ENCODE measurements at regions not wholly inside any gene's neighbourhood (a gene's known extent, or its start where the extent isn't known, plus 50 kb on each side); places are given as distances from the start of the nearest gene placed in this dataset.

DNA sequence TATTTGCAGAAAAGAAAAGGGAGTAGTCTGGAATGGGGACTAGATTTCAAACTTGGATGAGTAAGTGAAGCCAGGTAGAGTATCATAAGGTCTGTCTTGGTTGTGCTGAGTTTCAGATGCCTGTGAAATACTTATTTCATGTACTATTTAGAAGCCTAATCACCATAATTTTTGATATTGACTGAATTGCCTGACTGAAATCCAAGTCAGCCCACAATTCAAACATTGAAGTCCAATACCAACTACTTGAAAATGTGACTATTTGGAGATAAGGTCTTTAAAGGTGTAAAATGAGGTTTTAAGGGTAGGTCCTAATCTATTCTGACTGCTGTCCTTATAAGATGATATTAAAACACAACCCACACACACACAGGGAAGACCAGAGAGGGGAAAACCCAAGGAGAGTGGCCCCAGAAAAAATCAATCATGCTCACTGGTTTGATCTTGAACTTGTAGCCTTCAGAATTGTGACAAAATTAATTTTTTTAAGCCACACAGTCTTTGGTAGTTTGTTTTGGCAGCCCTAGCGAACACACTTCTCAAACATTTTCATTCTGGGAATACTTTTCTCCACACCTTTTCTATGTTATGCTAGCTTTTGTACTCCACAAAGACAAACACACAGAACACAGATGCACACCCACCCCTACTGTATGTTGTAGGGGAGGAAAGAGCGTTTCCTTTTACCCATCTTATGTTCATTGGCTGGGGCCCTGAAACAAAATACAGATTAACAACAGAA is 126.3 kb downstream of the HFE start:
- Histone ChIP-seq H3K9me3 (replicated peaks; ENCODE audit: low read length) (no peaks in the 10 kb centered on the region), H3K4me2 (ENCODE audit: low read length) (no peak overlapping the region), H3K36me3 (ENCODE audit: insufficient read depth, low read length) (no peaks in the 10 kb centered on the region), H3K4me3 (ENCODE audit: low read length) (no peak overlapping the region), H3K27me3 (ENCODE audit: control insufficient read depth, insufficient read depth, low read length) (peaks cover 4% of the 10 kb centered on the region), H3K9ac (ENCODE audit: low read depth, low read length) (no peak overlapping the region), H3K4me1 (ENCODE audit: control insufficient read depth, insufficient read depth, low read length) (peaks cover 4% of the 10 kb centered on the region)

GRCh38 chr6:26214803-26215584 is 127.8 kb downstream of the HFE start:
- Histone ChIP-seq H3K4me3 (ENCODE audit: low read length) (peak overlapping the region; percentile 52), H3K36me3 (ENCODE audit: insufficient read depth, low read length) (no peaks in the 10 kb centered on the region), H3K27me3 (ENCODE audit: control insufficient read depth, insufficient read depth, low read length) (peaks cover 4% of the 10 kb centered on the region), H3K9me3 (replicated peaks; ENCODE audit: low read length) (no peaks in the 10 kb centered on the region), H3K9ac (ENCODE audit: low read depth, low read length) (no peak overlapping the region), H3K4me1 (ENCODE audit: control insufficient read depth, insufficient read depth, low read length) (peaks cover 4% of the 10 kb centered on the region), H3K4me2 (ENCODE audit: low read length) (peak overlapping the region; percentile 69)

GRCh38 chr6:26215585-26216358 is 128.5 kb downstream of the HFE start:
- H3K4me1 ChIP-seq (ENCODE audit: control insufficient read depth, insufficient read depth, low read length), result peaks cover 4% of the 10 kb centered on the region

DNA sequence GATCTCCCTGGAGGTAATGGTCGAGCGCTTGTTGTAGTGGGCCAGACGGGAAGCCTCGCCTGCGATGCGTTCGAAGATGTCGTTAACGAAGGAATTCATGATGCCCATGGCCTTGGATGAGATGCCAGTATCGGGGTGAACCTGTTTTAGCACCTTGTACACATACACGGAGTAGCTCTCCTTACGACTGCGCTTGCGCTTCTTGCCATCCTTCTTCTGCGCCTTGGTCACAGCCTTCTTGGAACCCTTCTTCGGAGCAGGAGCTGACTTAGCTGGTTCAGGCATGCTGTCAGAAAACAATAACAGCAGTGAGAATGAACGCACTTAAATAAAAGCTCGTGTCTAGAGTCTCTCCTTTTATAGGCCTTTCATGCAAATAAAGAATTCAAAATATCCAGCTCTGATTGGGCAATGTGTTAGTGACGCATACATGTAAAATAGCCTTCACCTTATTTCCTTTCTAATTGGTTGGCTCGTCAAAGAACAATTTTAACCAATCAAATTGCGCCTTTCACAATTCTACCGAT is 129.2 kb downstream of the HFE start:
- peak overlapping the region; percentile 81 for H3K4me2 ChIP-seq (ENCODE audit: low read length)
- H3K4me1 ChIP-seq (ENCODE audit: control insufficient read depth, insufficient read depth, low read length), result peaks cover 4% of the 10 kb centered on the region
- peak overlapping the region; percentile 69 for H3K4me3 ChIP-seq (ENCODE audit: low read length)
- no peaks in the 10 kb centered on the region for H3K9me3 ChIP-seq (replicated peaks; ENCODE audit: low read length)
- no peaks in the 10 kb centered on the region for H3K36me3 ChIP-seq (ENCODE audit: insufficient read depth, low read length)
- H3K9ac ChIP-seq (ENCODE audit: low read depth, low read length), result peak overlapping the region; percentile 67
- H3K27me3 ChIP-seq (ENCODE audit: control insufficient read depth, insufficient read depth, low read length), result peaks cover 4% of the 10 kb centered on the region

More at GRCh38 chr6:26215585-26216358, 128.5 kb downstream of the HFE start:
- Histone ChIP-seq H3K36me3 (ENCODE audit: insufficient read depth, low read length) (no peaks in the 10 kb centered on the region), H3K9me3 (replicated peaks; ENCODE audit: low read length) (no peaks in the 10 kb centered on the region), H3K4me3 (ENCODE audit: low read length) (peak overlapping the region; percentile 52), H3K27me3 (ENCODE audit: control insufficient read depth, insufficient read depth, low read length) (peaks cover 4% of the 10 kb centered on the region), H3K9ac (ENCODE audit: low read depth, low read length) (peak overlapping the region; percentile 7), H3K4me2 (ENCODE audit: low read length) (peak overlapping the region; percentile 69)

DNA sequence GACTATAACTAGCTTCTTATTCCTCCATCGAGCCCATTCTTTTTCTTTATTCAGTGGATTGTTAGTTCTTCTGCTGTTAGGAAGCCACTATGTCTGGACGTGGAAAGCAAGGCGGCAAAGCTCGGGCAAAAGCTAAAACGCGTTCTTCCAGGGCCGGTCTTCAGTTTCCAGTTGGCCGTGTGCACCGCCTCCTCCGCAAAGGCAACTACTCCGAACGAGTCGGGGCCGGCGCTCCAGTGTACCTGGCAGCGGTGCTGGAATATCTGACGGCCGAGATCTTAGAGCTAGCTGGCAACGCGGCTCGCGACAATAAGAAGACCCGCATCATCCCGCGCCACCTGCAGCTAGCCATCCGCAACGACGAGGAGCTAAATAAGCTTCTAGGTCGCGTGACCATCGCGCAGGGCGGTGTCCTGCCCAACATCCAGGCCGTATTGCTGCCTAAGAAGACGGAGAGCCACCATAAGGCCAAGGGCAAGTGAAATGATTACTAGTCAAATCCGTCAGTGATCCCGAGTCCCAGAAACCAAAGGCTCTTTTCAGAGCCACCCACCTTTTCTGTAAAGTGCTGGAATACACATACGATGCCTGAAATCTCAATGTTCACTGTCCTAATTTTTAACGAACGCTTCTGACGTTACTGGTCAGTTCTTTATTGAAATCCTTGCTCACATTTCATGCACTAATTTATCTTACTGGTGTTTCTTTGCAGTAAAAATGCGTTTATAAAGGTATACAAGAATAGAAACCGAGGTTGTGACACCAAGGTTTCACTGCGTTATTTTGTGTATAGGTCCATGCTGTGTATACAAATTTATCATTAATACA is 129.9 kb downstream of the HFE start:
- Histone ChIP-seq H3K36me3 (ENCODE audit: insufficient read depth, low read length) (no peaks in the 10 kb centered on the region), H3K4me3 (ENCODE audit: low read length) (peak overlapping the region; percentile 69), H3K4me1 (ENCODE audit: control insufficient read depth, insufficient read depth, low read length) (peaks cover 4% of the 10 kb centered on the region), H3K9ac (ENCODE audit: low read depth, low read length) (peak overlapping the region; percentile 67), H3K27me3 (ENCODE audit: control insufficient read depth, insufficient read depth, low read length) (peaks cover 4% of the 10 kb centered on the region), H3K4me2 (ENCODE audit: low read length) (peak overlapping the region; percentile 81), H3K9me3 (replicated peaks; ENCODE audit: low read length) (no peaks in the 10 kb centered on the region)

- H3K9me3 ChIP-seq (replicated peaks; ENCODE audit: low read length), result no peaks in the 10 kb centered on the region
- peak overlapping the region; percentile 69 for H3K4me3 ChIP-seq (ENCODE audit: low read length)
- no peaks in the 10 kb centered on the region for H3K36me3 ChIP-seq (ENCODE audit: insufficient read depth, low read length)
- peak overlapping the region; percentile 81 for H3K4me2 ChIP-seq (ENCODE audit: low read length)
- peaks cover 4% of the 10 kb centered on the region for H3K4me1 ChIP-seq (ENCODE audit: control insufficient read depth, insufficient read depth, low read length)
- H3K9ac ChIP-seq (ENCODE audit: low read depth, low read length), result peak overlapping the region; percentile 67
- peaks cover 4% of the 10 kb centered on the region for H3K27me3 ChIP-seq (ENCODE audit: control insufficient read depth, insufficient read depth, low read length)
These were observed 130.5 kb downstream of the HFE start for GRCh38 chr6:26217714-26218075.

DNA sequence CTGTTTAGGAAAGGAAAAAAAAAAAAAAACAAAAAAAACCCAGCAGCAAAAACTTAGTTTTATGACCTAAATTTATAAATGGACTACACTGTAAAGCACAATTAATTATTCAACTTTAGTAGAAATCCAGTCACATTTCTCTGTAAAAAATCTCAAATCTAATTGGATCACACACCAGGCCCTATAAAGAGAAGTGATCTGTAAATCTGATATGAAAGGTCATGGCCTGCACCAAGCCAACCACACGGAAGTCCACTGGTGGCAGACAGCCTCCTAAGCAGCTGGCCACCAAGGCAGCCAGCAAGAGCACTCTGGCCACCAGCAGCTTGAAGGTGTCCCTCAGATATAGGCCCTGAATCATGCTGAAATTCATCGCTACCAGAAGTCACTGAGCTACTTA is 131.6 kb downstream of the HFE start:
- no peak overlapping the region for H3K4me3 ChIP-seq (ENCODE audit: low read length)
- peaks cover 4% of the 10 kb centered on the region for H3K27me3 ChIP-seq (ENCODE audit: control insufficient read depth, insufficient read depth, low read length)
- H3K9ac ChIP-seq (ENCODE audit: low read depth, low read length), result no peak overlapping the region
- H3K36me3 ChIP-seq (ENCODE audit: insufficient read depth, low read length), result no peaks in the 10 kb centered on the region
- H3K9me3 ChIP-seq (replicated peaks; ENCODE audit: low read length), result no peaks in the 10 kb centered on the region
- no peak overlapping the region for H3K4me2 ChIP-seq (ENCODE audit: low read length)
- H3K4me1 ChIP-seq (ENCODE audit: control insufficient read depth, insufficient read depth, low read length), result peaks cover 4% of the 10 kb centered on the region

- H3K4me2 ChIP-seq (ENCODE audit: low read length), result no peak overlapping the region
- H3K9ac ChIP-seq (ENCODE audit: low read depth, low read length), result no peak overlapping the region
- H3K36me3 ChIP-seq (ENCODE audit: insufficient read depth, low read length), result peaks cover 3% of the 10 kb centered on the region
- peaks cover 5% of the 10 kb centered on the region for H3K9me3 ChIP-seq (replicated peaks; ENCODE audit: low read length)
- no peak overlapping the region for H3K4me3 ChIP-seq (ENCODE audit: low read length)
- peaks cover 15% of the 10 kb centered on the region for H3K27me3 ChIP-seq (ENCODE audit: control insufficient read depth, insufficient read depth, low read length)
- H3K4me1 ChIP-seq (ENCODE audit: control insufficient read depth, insufficient read depth, low read length), result peaks cover 2% of the 10 kb centered on the region
These were observed 133.1 kb downstream of the HFE start for GRCh38 chr6:26220145-26220970.

- Histone ChIP-seq H3K36me3 (ENCODE audit: insufficient read depth, low read length) (peaks cover 3% of the 10 kb centered on the region), H3K4me1 (ENCODE audit: control insufficient read depth, insufficient read depth, low read length) (no peaks in the 10 kb centered on the region), H3K4me2 (ENCODE audit: low read length) (no peak overlapping the region), H3K27me3 (ENCODE audit: control insufficient read depth, insufficient read depth, low read length) (peaks cover 16% of the 10 kb centered on the region), H3K9ac (ENCODE audit: low read depth, low read length) (no peak overlapping the region), H3K9me3 (replicated peaks; ENCODE audit: low read length) (peaks cover 6% of the 10 kb centered on the region), H3K4me3 (ENCODE audit: low read length) (no peak overlapping the region)
These were observed 134.0 kb downstream of the HFE start for GRCh38 chr6:26221186-26221585.

GRCh38 chr6:26222571-26222970 is 135.3 kb downstream of the HFE start:
- peaks cover 16% of the 10 kb centered on the region for H3K27me3 ChIP-seq (ENCODE audit: control insufficient read depth, insufficient read depth, low read length)
- no peaks in the 10 kb centered on the region for H3K4me1 ChIP-seq (ENCODE audit: control insufficient read depth, insufficient read depth, low read length)
- H3K9me3 ChIP-seq (replicated peaks; ENCODE audit: low read length), result peaks cover 6% of the 10 kb centered on the region
- no peak overlapping the region for H3K4me3 ChIP-seq (ENCODE audit: low read length)
- H3K4me2 ChIP-seq (ENCODE audit: low read length), result no peak overlapping the region
- no peak overlapping the region for H3K9ac ChIP-seq (ENCODE audit: low read depth, low read length)
- H3K36me3 ChIP-seq (ENCODE audit: insufficient read depth, low read length), result peaks cover 3% of the 10 kb centered on the region

Data from skeletal muscle satellite cell (primary cell).